ENCODE measurements at regions not wholly inside any gene's neighbourhood (a gene's known extent, or its start where the extent isn't known, plus 50 kb on each side); places are given as distances from the start of the nearest gene placed in this dataset.

GRCh38 chr22:49368221-49368975 is 459.3 kb downstream of the BRD1 start:
- no peaks in the 10 kb centered on the region for H3K79me2 ChIP-seq (ENCODE audit: control insufficient read depth, insufficient read depth, low read length)
- ChIA-PET POLR2A (no interaction called here), CTCF (no interaction called here)
- no peak overlapping the region for H3K27ac Mint-ChIP-seq
- H3K9ac ChIP-seq (ENCODE audit: low read length): no peak overlapping the region
- no peak for DNase-seq
- H3K27me3 Mint-ChIP-seq: peaks cover 4% of the 10 kb centered on the region
- no peak for TF ChIP-seq CTCF (IDR thresholded peaks at IDR 0.05)
- TF ChIP-seq EZH2 (IDR thresholded peaks at IDR 0.05; ENCODE audit: borderline replicate concordance, insufficient read depth, low read depth, low read length, poor library complexity, severe bottlenecking): no peak
- H3K4me1 Mint-ChIP-seq: no peaks in the 10 kb centered on the region
- intact Hi-C loops (cut with micrococcal nuclease): no loop called here
- no peaks in the 10 kb centered on the region for H3K4me1 ChIP-seq (ENCODE audit: control insufficient read depth in 2 of 2, insufficient read depth in 2 of 2, low read length in 2 of 2)
- H3K9me3 ChIP-seq (ENCODE audit: control extremely low read depth in 1 of 3, control insufficient read depth in 2 of 3, insufficient read depth in 1 of 3, low read length in 2 of 3): peaks cover 0 to 37% (median 0%) of the 10 kb centered on the region in 3 donors
- no peaks in the 10 kb centered on the region for H3K27me3 ChIP-seq (replicated peaks in 1 of 4; ENCODE audit: control extremely low read depth in 1 of 4, control insufficient read depth in 3 of 4, insufficient read depth in 4 of 4, low read length in 3 of 4)
- no peak overlapping the region for H3K4me3 Mint-ChIP-seq
- no peak overlapping the region for H3K4me2 ChIP-seq (replicated peaks; ENCODE audit: low read depth, low read length, poor library complexity, severe bottlenecking)
- H2AFZ ChIP-seq (ENCODE audit: insufficient read depth, low read depth, low read length, poor library complexity, severe bottlenecking): no peak overlapping the region
- no peaks in the 10 kb centered on the region for H3K36me3 ChIP-seq (replicated peaks in 1 of 2; ENCODE audit: control extremely low read depth in 1 of 2, control insufficient read depth in 1 of 2, extremely low read depth in 1 of 2, insufficient read depth in 2 of 2, low read length in 1 of 2)
- no peak overlapping the region for H3K27ac ChIP-seq (ENCODE audit: low read length in 2 of 2)
- H3K4me3 ChIP-seq (ENCODE audit: control extremely low read depth in 1 of 5, extremely low read depth in 1 of 5, insufficient read depth in 1 of 5, low read depth in 2 of 5, low read length in 4 of 5): no peak overlapping the region
- H4K20me1 ChIP-seq (ENCODE audit: control insufficient read depth, insufficient read depth, low read length, poor library complexity, severe bottlenecking): no peaks in the 10 kb centered on the region
- 95% methylated on average over 17 of the region's 19 CpGs for WGBS (ENCODE audit: insufficient coverage)
- no peaks in the 10 kb centered on the region for H3K9me3 Mint-ChIP-seq (ENCODE audit: insufficient read depth)
- no peak for ATAC-seq (ENCODE audit: low read depth)

GRCh38 chr22:49367041-49367697 is 460.5 kb downstream of the BRD1 start:
- Histone ChIP-seq H3K79me2 (ENCODE audit: control insufficient read depth, insufficient read depth, low read length) (no peaks in the 10 kb centered on the region), H3K27me3 (replicated peaks in 1 of 4; ENCODE audit: control extremely low read depth in 1 of 4, control insufficient read depth in 3 of 4, insufficient read depth in 4 of 4, low read length in 3 of 4) (no peaks in the 10 kb centered on the region), H3K36me3 (replicated peaks in 1 of 2; ENCODE audit: control extremely low read depth in 1 of 2, control insufficient read depth in 1 of 2, extremely low read depth in 1 of 2, insufficient read depth in 2 of 2, low read length in 1 of 2) (no peaks in the 10 kb centered on the region), H3K9me3 (ENCODE audit: control extremely low read depth in 1 of 3, control insufficient read depth in 2 of 3, insufficient read depth in 1 of 3, low read length in 2 of 3) (peaks cover 0 to 37% (median 0%) of the 10 kb centered on the region in 3 donors), H3K4me3 (ENCODE audit: control extremely low read depth in 1 of 5, extremely low read depth in 1 of 5, insufficient read depth in 1 of 5, low read depth in 2 of 5, low read length in 4 of 5) (no peak overlapping the region), H3K9ac (ENCODE audit: low read length) (no peak overlapping the region), H3K27ac (ENCODE audit: low read length in 2 of 2) (no peak overlapping the region), H2AFZ (ENCODE audit: insufficient read depth, low read depth, low read length, poor library complexity, severe bottlenecking) (no peak overlapping the region), H4K20me1 (ENCODE audit: control insufficient read depth, insufficient read depth, low read length, poor library complexity, severe bottlenecking) (no peaks in the 10 kb centered on the region), H3K4me1 (ENCODE audit: control insufficient read depth in 2 of 2, insufficient read depth in 2 of 2, low read length in 2 of 2) (no peaks in the 10 kb centered on the region), H3K4me2 (replicated peaks; ENCODE audit: low read depth, low read length, poor library complexity, severe bottlenecking) (no peak overlapping the region)
- Mint-ChIP-seq H3K27ac (no peak overlapping the region), H3K4me1 (no peaks in the 10 kb centered on the region), H3K27me3 (peaks cover 4% of the 10 kb centered on the region), H3K9me3 (ENCODE audit: insufficient read depth) (no peaks in the 10 kb centered on the region), H3K4me3 (no peak overlapping the region)
- WGBS (ENCODE audit: insufficient coverage): 68% methylated on average over 5 of the region's 10 CpGs
- TF ChIP-seq EZH2 (IDR thresholded peaks at IDR 0.05; ENCODE audit: borderline replicate concordance, insufficient read depth, low read depth, low read length, poor library complexity, severe bottlenecking): no peak
- no peak for TF ChIP-seq CTCF (IDR thresholded peaks at IDR 0.05)
- ATAC-seq (ENCODE audit: low read depth): no peak
- ChIA-PET POLR2A (no interaction called here), CTCF (no interaction called here)
- intact Hi-C loops (cut with micrococcal nuclease): no loop called here
- DNase-seq: no peak
